Activated T-cell treated with anti-CD3 and anti-CD28 coated beads for 1 hour (primary cell): ENCODE measurements at regions not wholly inside any gene's neighbourhood (a gene's known extent, or its start where the extent isn't known, plus 50 kb on each side); places are given as distances from the start of the nearest gene placed in this dataset.

Experiments
- DNase-seq: peaks from one replicate; pipeline ENCODE4 v3.0.0-alpha.2; 2020; ENCODE audit warnings: low read depth

DNA sequence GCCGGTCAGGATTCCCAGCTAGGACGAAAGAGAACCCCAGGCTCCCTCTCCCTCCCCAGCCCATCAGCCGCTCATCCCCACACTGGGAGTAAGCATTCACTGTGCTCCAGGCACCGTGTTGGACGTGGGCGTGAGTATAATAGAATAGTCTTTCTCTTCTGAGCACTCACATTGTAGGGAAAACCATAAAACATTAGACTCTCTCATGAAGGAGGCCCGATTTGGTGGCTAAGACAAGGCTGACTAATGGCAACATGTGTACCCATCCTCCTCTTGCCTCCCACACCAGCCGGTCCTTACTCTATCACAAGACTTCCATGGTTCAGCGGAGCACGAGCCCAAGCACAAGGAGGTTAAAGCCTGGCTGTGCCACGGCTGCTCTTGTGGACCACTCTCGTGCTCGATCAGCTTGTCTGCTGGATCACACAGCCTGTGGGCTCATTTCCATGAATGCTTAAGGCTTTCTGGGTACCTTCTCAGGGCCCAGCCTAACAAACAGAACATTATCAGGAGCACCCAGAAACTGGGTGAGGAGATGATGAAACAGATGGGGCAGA, 540.9 kb upstream of the RAB6C start:
- DNase-seq, result no peak

DNA sequence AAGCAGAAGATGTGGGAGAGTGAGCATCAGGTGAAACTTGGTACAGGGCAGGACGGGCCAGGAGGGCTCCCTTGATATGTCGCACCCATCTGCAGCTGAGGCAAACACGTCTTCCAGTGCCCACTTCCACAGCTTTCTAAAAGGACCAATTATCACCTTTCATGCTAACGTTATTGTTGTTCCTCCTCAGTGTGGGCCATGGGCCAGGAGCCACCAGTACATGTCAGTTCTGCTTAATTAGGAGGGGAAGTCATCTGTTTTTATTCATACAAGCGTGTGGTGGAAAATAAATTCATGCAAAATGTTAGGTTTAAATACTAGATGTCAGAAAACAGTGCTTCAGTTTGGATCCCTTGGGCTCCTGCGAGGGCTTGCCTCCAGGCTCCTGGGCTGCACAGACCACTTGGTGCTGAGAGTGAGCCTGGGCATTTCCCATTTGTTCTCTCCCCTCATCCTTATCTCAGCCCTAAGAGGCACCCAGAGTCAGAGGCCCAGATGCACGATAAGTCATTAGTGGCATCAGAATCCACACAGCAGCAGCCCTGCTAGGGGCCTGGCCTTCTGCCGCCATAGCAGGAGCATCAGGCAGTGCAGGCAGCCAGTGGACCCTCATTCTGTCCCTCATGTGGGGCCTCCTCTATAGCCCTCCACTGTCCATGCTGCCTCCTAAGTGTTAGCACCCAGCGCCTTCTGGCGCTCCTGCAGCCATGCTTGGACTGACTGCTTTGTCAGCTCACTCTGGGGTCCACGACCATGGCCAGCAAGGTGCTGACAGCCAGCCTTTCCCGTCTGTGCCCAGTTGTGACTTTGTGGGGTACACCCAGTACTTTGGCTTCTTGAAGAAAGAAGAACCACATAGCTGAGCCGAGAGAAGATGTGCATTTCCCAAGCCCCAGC, 539.8 kb upstream of the RAB6C start:
- DNase-seq, result no peak

GRCh38 chr2:129441610-129442009, 537.9 kb upstream of the RAB6C start:
- no peak for DNase-seq

GRCh38 chr2:129443235-129443864, 536.1 kb upstream of the RAB6C start:
- DNase-seq, result no peak

DNA sequence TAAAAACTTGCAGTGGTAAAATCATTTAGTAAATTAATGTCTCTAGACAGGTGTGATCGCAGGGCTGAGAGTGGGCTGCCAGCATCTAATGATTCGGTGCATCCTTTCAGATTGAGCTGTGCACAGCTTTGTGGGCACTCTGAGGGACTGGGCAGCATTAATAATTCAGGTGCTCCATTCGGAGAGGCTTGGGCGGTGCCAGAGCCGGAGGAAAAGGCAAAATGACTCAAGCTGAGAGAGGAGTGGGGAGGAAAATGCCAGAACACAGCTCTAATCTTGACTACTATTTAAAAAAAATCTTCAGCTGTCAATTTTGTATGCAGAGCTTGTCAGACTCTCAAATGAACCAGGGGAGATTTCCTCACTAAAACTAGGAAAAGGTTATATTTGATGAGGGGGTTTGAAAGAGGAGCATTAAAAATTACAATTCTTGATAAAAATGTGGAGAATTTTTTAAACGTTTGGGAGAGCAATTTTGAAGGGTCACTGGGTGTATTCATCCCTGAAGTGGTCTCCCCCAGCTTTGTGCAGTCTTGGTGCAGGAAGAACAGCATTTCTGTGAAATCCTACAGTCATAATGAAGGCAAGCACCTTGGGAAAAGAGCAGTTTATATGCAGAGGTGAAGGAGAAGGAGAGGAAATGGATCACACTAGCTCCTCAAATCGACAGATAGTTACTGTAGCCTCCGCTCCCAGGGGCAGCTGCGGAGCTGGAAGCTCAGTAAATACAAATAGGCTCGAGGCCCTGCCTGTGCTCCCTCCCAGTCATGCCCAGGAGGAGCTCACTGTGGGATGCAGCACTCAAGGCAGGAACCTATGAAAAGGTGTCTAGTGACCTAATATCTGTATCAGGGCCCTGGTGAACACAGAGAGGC, 535.4 kb upstream of the RAB6C start:
- no peak for DNase-seq

DNA sequence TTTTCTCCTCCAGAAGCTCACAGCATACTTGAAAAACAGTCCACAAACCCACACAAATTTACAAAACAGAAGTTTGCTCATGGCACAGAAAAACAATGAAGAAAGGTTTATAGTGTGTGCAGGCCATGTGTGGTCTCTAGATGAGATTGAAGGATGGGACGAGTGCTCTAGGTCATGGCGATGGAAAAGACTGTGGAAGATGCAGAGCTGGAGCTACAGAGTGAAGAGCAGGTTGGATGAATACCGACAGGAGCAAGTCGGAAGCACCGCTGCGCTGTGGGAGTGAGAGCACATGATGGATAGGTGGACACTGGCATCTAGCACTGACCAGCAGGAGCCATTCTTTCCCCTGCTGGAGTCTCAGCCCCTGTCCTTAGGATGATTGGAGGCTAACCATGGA, 534.7 kb upstream of the RAB6C start:
- DNase-seq, result no peak

DNA sequence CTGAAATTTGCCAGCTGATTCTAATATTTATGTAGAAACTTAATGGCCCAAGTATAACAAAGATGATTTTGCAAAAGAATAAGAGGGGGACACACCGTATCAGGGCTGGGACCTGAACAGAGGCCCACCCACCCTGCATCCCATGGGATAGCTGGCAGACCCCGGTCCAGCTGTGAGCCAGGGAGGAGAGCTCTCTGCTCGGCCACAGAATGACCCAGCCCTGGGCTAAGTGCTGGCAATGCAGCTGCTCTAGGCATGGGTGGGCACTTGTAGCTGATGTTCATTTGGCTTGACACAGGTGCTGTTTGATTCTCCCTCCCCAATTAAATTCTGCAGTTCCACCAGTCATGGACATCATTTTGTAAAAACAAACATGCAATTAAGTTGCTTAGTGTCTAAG, 522.8 kb upstream of the RAB6C start:
- DNase-seq, result no peak

DNA sequence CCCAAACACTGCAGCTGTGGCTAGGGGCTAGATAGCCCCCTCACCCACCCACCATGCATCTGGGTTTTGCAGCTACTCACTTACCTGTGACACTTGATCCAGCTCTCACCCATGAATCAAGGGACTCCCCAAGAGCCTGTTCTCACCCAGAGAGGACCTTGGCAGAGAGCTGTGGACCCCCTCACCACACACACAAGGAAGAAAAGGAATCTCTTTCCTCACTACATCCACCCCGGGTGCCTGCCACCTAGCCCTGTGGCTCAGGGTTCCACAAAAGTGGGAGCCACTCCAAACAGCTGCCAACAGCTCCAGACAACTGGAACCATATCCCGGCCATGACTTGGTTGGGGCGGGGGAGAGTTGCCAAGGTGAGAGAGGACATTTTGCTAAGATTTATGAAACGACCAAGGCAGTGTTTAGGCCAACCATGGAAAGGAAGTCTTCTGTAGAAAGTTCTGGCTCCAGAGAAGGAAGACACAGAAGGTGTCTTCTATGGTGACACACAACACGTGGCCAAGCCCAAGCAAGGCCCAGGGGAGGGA, 522.1 kb upstream of the RAB6C start:
- no peak for DNase-seq

GRCh38 chr2:129458006-129458405, 521.5 kb upstream of the RAB6C start:
- no peak for DNase-seq

DNA sequence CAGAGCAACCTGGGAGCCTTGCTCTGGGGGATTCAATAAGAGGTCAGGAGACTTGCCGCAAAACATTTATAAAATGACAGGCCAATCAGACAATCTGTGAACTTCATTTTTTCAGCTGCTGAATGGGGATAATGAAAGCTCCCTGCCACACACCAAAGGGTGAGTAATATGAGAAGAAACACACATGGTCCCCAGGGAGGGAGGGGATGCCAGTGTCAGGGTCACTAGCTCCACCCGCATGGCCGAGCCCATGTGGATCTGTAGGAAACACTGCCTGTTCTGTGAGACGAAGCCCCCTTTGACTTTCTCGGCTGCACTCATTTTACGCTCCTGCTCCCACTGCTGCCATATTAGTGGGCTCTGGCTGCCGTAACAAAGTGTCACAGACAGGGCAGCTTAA, 521.0 kb upstream of the RAB6C start:
- DNase-seq, result no peak

DNA sequence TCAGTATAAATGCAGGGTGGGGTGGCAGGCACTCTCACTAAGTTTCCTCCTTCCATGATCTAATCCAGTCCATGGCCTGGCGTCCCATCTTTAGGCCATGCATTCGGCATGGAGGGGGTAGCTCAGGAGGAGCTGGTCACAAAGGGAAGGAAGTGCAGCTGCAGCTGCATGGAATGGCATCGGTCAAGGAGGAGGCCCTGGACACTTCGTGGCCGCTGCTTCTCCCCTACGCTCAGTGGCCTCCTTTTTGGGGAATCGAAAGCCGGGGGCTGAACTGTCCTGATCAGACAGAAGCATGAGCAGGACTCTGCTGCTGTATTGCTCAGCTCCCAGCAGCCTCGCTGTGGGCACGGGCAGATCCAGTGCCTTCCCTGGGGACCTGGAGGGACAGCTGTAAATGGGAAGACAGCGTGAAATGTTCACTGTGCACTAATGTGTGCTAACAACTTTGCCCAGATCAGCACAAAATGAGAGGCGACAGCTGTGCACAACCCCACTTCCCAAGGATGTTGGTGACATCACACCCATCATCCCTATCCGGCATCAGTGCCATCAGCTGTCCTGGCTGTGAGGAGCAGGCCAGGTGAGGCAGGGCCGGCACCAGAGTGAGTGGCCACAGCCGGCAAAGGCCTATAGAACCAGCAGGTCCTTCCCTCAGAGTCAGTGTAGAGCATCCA, 520.1 kb upstream of the RAB6C start:
- DNase-seq, result no peak

- DNase-seq, result no peak
These were observed 519.6 kb upstream of the RAB6C start for GRCh38 chr2:129459881-129460280.

- DNase-seq, result no peak
These were observed 518.9 kb upstream of the RAB6C start for GRCh38 chr2:129460299-129461198.

DNA sequence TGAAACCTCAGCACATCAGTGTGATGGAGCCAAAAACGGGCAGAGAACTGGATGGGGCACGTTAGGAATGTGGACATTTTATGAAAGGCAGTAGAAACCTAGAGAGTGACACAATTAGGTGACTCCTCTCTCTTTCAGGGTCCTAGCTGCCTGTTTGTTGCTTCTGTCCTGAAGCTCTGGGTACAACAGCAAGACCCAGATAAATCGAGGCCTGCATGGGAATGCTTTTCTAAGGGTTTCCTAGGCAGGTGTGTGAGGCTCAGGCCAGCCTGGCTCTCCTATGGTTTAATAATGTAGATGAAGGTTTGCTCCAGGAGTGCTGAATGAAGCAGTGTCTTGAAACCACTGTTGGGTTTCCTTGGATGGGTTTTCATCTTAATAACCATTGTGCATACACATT, 517.1 kb upstream of the RAB6C start:
- DNase-seq, result no peak

DNA sequence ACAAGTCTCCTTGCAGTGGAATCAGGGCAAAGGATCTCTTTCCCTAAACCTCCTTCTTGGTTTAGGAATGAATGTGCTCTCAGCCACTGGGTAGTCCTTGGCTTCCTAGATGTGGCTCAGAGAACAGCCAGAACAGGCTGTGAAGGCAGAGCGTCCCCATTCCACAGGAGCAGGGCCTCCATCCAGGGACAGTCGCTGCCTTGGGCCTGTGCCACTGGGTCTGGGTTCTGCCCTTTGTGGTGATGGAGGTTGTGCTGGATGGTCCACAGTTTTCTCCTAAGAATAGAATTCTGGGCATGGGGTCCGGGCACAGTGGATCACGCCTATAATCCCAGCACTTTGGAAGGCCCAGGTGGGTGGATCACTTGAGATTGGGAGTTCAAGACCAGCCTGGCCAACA, 516.5 kb upstream of the RAB6C start:
- no peak for DNase-seq

- DNase-seq, result no peak
These were observed 515.4 kb upstream of the RAB6C start for GRCh38 chr2:129464036-129464435.

DNA sequence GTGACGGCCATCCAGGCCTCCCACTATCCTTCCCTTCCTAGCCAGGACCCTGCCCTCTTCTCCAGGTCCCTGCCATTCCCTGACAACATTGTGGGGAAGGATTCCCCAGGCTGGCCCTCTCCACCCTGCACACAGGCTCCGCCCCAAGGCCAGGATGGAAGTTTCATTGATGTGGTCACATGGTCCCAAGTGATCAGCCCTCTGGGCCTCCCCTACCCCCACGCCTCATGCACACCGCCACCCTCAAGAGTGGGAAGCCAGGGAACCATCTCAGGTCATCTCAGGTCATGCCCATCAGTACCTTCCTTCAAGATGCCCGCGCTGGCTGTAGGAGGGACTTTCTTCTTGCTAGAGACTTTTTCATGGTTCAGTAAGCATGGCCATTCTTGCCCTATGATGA, 514.8 kb upstream of the RAB6C start:
- no peak for DNase-seq

GRCh38 chr2:129465045-129465444, 514.4 kb upstream of the RAB6C start:
- no peak for DNase-seq

DNA sequence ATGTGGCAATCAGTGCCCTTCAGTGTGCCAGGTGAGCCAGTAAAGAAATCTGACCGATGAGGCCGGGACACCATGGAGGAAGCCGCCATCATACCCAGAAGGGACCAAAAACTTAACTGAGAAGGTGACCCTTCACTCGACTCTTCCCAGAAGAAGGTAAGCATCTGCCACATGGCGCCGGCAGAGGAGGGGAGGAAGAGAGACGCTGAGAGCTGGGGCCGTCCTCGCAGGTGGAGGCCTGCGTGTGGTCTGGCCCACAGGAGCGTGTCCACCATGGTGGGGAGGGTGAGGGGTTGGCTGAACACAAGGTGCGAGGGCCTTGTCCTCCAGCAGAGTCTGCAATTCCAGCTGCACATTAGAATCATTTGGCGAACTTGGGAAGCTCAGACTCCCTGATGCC, 513.1 kb upstream of the RAB6C start:
- no peak for DNase-seq

DNA sequence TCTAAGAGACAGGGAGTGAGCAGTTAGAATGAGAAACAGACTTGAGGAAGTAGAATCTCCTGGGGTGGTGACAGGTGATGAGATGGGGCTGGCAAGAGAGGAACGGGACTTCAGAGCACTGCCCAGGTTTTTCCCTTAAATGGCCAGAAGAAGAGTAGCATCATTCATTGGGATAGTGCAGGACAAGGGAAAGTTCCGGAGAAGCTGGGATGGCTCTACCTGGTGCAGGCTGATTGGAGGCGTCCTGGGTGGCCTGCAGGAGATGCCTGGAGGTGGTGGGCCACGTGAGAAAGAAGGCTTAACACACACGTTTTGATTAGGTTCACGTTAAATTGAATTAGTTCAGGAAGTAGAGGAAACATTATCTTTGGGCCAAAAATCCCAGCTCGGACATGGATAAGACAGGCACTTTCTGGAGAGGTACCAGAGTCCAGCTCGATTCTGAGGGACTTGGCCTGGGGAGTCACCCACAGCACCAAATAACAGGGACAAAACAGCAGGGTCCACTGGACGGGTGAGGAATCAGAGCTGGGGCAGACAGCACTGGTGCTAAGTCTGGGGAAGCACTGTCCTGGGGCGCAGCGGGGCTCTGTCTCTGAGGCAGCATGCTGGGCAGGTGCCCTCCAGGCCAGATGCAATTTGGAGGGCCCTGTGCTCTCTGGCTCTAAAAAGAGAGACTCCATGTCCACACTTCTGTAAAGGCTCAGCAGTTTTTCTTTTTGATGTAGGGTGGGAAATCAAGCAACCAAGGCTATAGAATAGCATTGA, 512.3 kb upstream of the RAB6C start:
- no peak for DNase-seq
